ENCODE measurements at regions not wholly inside any gene's neighbourhood (a gene's known extent, or its start where the extent isn't known, plus 50 kb on each side); places are given as distances from the start of the nearest gene placed in this dataset.

DNA sequence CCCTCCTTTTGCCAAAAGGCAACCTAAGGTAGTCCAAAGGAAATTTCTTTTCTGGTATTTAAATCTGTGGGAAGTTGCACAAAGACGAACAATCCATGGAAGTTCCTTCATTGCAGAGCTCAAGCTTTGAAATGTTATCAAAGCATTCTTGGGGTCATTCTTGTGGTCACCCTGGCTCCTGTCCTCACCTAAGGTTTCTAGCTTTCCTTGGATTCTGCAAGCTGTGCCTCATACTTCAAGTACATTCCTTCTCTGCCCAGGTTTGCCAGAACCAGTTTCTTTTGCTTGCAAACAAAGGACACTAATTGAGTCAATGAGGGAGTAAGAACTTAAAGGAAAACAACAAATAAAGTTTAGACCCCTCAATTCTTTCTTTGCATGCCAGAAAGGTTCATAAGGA is 329.8 kb upstream of the PDZRN3 start:
- TF ChIP-seq EZH2phosphoT487 (IDR thresholded peaks at IDR 0.05; ENCODE audit: insufficient read depth, low read depth) (no peak), EZH2 (IDR thresholded peaks at IDR 0.05; ENCODE audit: insufficient read depth, poor library complexity, severe bottlenecking) (no peak)

All from GM23248 (cell line).